SK-N-SH treated with all-trans-retinoic acid at 6 μM for 48 hours (cell line): ENCODE measurements at regions not wholly inside any gene's neighbourhood (a gene's known extent, or its start where the extent isn't known, plus 50 kb on each side); places are given as distances from the start of the nearest gene placed in this dataset.

Experiments
- ATAC-seq: fragments of 200-7000 bp; cut with Tn5 transposase; 3 replicates; pipeline ENCODE4 v1.9.1; 2020; ENCODE audit warnings: mild to moderate bottlenecking, moderate library complexity
- ARNTL ChIP-seq: fragments of 450-650 bp; formaldehyde crosslinking; IDR thresholded peaks from 2 replicates; pipeline ENCODE4 v1.5.0; 2020; ENCODE audit warnings: low read depth, mild to moderate bottlenecking, moderate library complexity, borderline replicate concordance
- CREB5 ChIP-seq: fragments of 250-450 bp; sonication (Bioruptor Pico); IDR thresholded peaks from 2 replicates; pipeline ENCODE4 v1.5.1; 2020; ENCODE audit warnings: low read depth, mild to moderate bottlenecking, moderate library complexity
- CSDC2 ChIP-seq: fragments of 250-450 bp; sonication (Bioruptor Pico); IDR thresholded peaks from 2 replicates; pipeline ENCODE4 v1.5.0; 2020; ENCODE audit warnings: mild to moderate bottlenecking, moderate library complexity
- CSRNP3 ChIP-seq: fragments of 250-450 bp; sonication (Bioruptor Pico); IDR thresholded peaks from 2 replicates; pipeline ENCODE4 v1.5.1; 2021; ENCODE audit warnings: mild to moderate bottlenecking, moderate library complexity
- ESRRG ChIP-seq: fragments of 250-450 bp; sonication (Bioruptor Pico); IDR thresholded peaks from 2 replicates; pipeline ENCODE4 v1.6.1; 2021; ENCODE audit warnings: mild to moderate bottlenecking
- ISL1 ChIP-seq: fragments of 250-450 bp; sonication (Bioruptor Pico); IDR thresholded peaks from 2 replicates; pipeline ENCODE4 v2.1.2; 2022; ENCODE audit warnings: mild to moderate bottlenecking, moderate library complexity
- OSR1 ChIP-seq: fragments of 250-450 bp; sonication (Bioruptor Pico); IDR thresholded peaks from 2 replicates; pipeline ENCODE4 v1.8.0; 2022; ENCODE audit warnings: moderate library complexity, mild to moderate bottlenecking, inconsistent platforms
- PATZ1 ChIP-seq: fragments of 250-450 bp; sonication (Bioruptor Pico); IDR thresholded peaks from 2 replicates; pipeline ENCODE4 v1.8.0; 2020; ENCODE audit warnings: mild to moderate bottlenecking, moderate library complexity, borderline replicate concordance
- POU6F1 ChIP-seq: fragments of 250-450 bp; sonication (Bioruptor Pico); IDR thresholded peaks from 2 replicates; pipeline ENCODE4 v1.8.0; 2021; ENCODE audit warnings: low read depth, mild to moderate bottlenecking, moderate library complexity, borderline replicate concordance
- PPARA ChIP-seq: fragments of 250-450 bp; sonication (Bioruptor Pico); IDR thresholded peaks from 2 replicates; pipeline ENCODE4 v1.5.0; 2020; ENCODE audit warnings: mild to moderate bottlenecking, borderline replicate concordance
- RARB ChIP-seq: fragments of 250-450 bp; sonication (Bioruptor Pico); IDR thresholded peaks from 2 replicates; pipeline ENCODE4 v1.8.0; 2021; ENCODE audit warnings: mild to moderate bottlenecking, moderate library complexity
- SNAI2 ChIP-seq: fragments of 250-450 bp; sonication (Bioruptor Pico); IDR thresholded peaks from 2 replicates; pipeline ENCODE4 v1.5.0; 2020; ENCODE audit warnings: mild to moderate bottlenecking, moderate library complexity
- TOX ChIP-seq: fragments of 250-450 bp; sonication (Bioruptor Pico); IDR thresholded peaks from 2 replicates; pipeline ENCODE4 v1.8.0; 2021; ENCODE audit warnings: mild to moderate bottlenecking, moderate library complexity, borderline replicate concordance
- TSHZ2 ChIP-seq: fragments of 250-450 bp; sonication (Bioruptor Pico); IDR thresholded peaks from 2 replicates; pipeline ENCODE4 v1.5.0; 2020; ENCODE audit warnings: mild to moderate bottlenecking, moderate library complexity
- ZC3H10 ChIP-seq: fragments of 250-450 bp; sonication (Bioruptor Pico); IDR thresholded peaks from 2 replicates; pipeline ENCODE4 v1.5.1; 2021; ENCODE audit warnings: mild to moderate bottlenecking, moderate library complexity
- ZFP3 ChIP-seq: fragments of 250-450 bp; sonication (Bioruptor Pico); IDR thresholded peaks from 2 replicates; pipeline ENCODE4 v1.5.0; 2020; ENCODE audit warnings: mild to moderate bottlenecking, moderate library complexity
- ZNF70 ChIP-seq: fragments of 450-650 bp; formaldehyde crosslinking; IDR thresholded peaks from 2 replicates; pipeline ENCODE4 v1.5.0; 2020; ENCODE audit warnings: mild to moderate bottlenecking, moderate library complexity
- ZNF8 ChIP-seq: fragments of 450-650 bp; formaldehyde crosslinking; IDR thresholded peaks from 2 replicates; pipeline ENCODE4 v1.5.0; 2020; ENCODE audit warnings: mild to moderate bottlenecking, moderate library complexity

- TF ChIP-seq CSRNP3 (CRISPR knock-in tag) (no peak), ZNF70 (no peak), ARNTL (no peak), SNAI2 (no peak), CSDC2 (CRISPR knock-in tag) (no peak), PPARA (CRISPR knock-in tag) (no peak), ISL1 (CRISPR knock-in tag) (no peak), ESRRG (no peak), ZNF8 (CRISPR knock-in tag) (no peak), ZC3H10 (CRISPR knock-in tag) (no peak), RARB (CRISPR knock-in tag) (no peak), TSHZ2 (no peak), OSR1 (CRISPR knock-in tag) (no peak), ZFP3 (CRISPR knock-in tag) (no peak), TOX (no peak), CREB5 (CRISPR knock-in tag) (no peak)
- no peak for ATAC-seq
These were observed 65.2 kb upstream of the SGIP1 start for GRCh38 chr1:66468722-66469121.

- TF ChIP-seq PATZ1 (CRISPR knock-in tag): no peak
- TF ChIP-seq CSRNP3 (CRISPR knock-in tag): no peak
- no peak for TF ChIP-seq ARNTL
- no peak for TF ChIP-seq ISL1 (CRISPR knock-in tag)
- TF ChIP-seq OSR1 (CRISPR knock-in tag): no peak
- ATAC-seq: no peak
These were observed 58.0 kb upstream of the SGIP1 start for GRCh38 chr1:66475940-66476339.

- TF ChIP-seq ISL1 (CRISPR knock-in tag) (peak; percentile 55), ZNF70 (no peak), POU6F1 (CRISPR knock-in tag) (no peak), PPARA (CRISPR knock-in tag) (no peak), CREB5 (CRISPR knock-in tag) (0 out of 2 replicates have a peak, but pooled peaks have one; percentile 17)
- TF ChIP-seq, all 23 proteins: peak for 2
- peak; percentile 72 for ATAC-seq
These were observed 57.2 kb upstream of the SGIP1 start for GRCh38 chr1:66476774-66477173.
